ENCODE measurements at regions not wholly inside any gene's neighbourhood (a gene's known extent, or its start where the extent isn't known, plus 50 kb on each side); places are given as distances from the start of the nearest gene placed in this dataset.
"Not testable (repeated sequence)": the region's sequence is repeated elsewhere in the genome, so short reads cannot be mapped to it uniquely, and the experiment has no call there.

GRCh38 chr5:82512025-82512424, 233.9 kb upstream of the RPS23 start:
- DNase-seq (ENCODE audit: low read depth) = peak; percentile 4
- no peak overlapping the region for H3K4me3 ChIP-seq (ENCODE audit: low read depth, low read length)
- TF ChIP-seq CTCF (IDR thresholded peaks at IDR 0.05; ENCODE audit: low read depth, low read length, missing control alignments) = no peak

- TF ChIP-seq CTCF (IDR thresholded peaks at IDR 0.05; ENCODE audit: low read depth, low read length, missing control alignments) = no peak
- no peak for DNase-seq (ENCODE audit: low read depth)
- no peak overlapping the region for H3K4me3 ChIP-seq (ENCODE audit: low read depth, low read length)
Measured at GRCh38 chr5:82511134-82511533, 233.0 kb upstream of the RPS23 start.

- TF ChIP-seq CTCF (IDR thresholded peaks at IDR 0.05; ENCODE audit: low read depth, low read length, missing control alignments) = no peak
- no peak for DNase-seq (ENCODE audit: low read depth)
Measured at GRCh38 chr5:82509762-82510161, 231.6 kb upstream of the RPS23 start.

GRCh38 chr5:82506390-82506789, 228.2 kb upstream of the RPS23 start:
- not testable (repeated sequence) for H3K4me3 ChIP-seq (ENCODE audit: low read depth, low read length); DNase-seq (ENCODE audit: low read depth)

More at GRCh38 chr5:82509762-82510161, 231.6 kb upstream of the RPS23 start:
- no peak overlapping the region for H3K4me3 ChIP-seq (ENCODE audit: low read depth, low read length)

- no peak for DNase-seq (ENCODE audit: low read depth)
- TF ChIP-seq CTCF (IDR thresholded peaks at IDR 0.05; ENCODE audit: low read depth, low read length, missing control alignments) = no peak
- H3K4me3 ChIP-seq (ENCODE audit: low read depth, low read length) = no peak overlapping the region
Measured at GRCh38 chr5:82499725-82500244, 221.6 kb upstream of the RPS23 start.

GRCh38 chr5:82497242-82497641, 219.1 kb upstream of the RPS23 start:
- no peak for TF ChIP-seq CTCF (IDR thresholded peaks at IDR 0.05; ENCODE audit: low read depth, low read length, missing control alignments)
- H3K4me3 ChIP-seq (ENCODE audit: low read depth, low read length) = no peak overlapping the region
- DNase-seq (ENCODE audit: low read depth) = no peak

- no peak for DNase-seq (ENCODE audit: low read depth)
- TF ChIP-seq CTCF (IDR thresholded peaks at IDR 0.05; ENCODE audit: low read depth, low read length, missing control alignments) = peak; percentile 22
- H3K4me3 ChIP-seq (ENCODE audit: low read depth, low read length) = no peak overlapping the region
Measured at GRCh38 chr5:82494942-82495341, 216.8 kb upstream of the RPS23 start.

Data from GM12864 (cell line).